ENCODE measurements at regions not wholly inside any gene's neighbourhood (a gene's known extent, or its start where the extent isn't known, plus 50 kb on each side); places are given as distances from the start of the nearest gene placed in this dataset.
"Not testable (repeated sequence)": the region's sequence is repeated elsewhere in the genome, so short reads cannot be mapped to it uniquely, and the experiment has no call there.

DNA sequence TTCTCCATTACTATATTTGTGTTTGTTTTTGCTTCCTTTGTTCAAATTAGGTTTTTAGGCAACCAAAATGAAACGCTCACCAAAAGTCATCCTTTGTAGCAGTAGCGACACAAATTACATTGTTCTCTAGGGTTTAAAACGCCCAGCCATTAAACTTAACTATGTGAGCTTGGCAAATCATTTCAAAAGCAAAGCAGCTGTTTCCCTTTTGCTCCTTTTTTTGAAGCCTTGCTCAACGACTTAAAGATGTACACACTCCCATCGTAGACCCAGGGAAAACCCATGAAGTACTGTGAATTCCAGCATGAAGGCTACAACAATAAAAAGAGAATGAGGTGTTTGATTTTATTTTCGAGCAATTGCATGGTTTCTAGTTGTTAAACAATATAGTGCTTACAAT, 106.7 kb downstream of the RAP2A start:
- Histone ChIP-seq H3K4me3 (no peak overlapping the region), H3K9me3 (no peaks in the 10 kb centered on the region), H3K36me3 (no peaks in the 10 kb centered on the region), H3K27me3 (no peaks in the 10 kb centered on the region), H3K4me1 (no peaks in the 10 kb centered on the region), H3K27ac (no peak overlapping the region)
- TF ChIP-seq, protein P1, sequence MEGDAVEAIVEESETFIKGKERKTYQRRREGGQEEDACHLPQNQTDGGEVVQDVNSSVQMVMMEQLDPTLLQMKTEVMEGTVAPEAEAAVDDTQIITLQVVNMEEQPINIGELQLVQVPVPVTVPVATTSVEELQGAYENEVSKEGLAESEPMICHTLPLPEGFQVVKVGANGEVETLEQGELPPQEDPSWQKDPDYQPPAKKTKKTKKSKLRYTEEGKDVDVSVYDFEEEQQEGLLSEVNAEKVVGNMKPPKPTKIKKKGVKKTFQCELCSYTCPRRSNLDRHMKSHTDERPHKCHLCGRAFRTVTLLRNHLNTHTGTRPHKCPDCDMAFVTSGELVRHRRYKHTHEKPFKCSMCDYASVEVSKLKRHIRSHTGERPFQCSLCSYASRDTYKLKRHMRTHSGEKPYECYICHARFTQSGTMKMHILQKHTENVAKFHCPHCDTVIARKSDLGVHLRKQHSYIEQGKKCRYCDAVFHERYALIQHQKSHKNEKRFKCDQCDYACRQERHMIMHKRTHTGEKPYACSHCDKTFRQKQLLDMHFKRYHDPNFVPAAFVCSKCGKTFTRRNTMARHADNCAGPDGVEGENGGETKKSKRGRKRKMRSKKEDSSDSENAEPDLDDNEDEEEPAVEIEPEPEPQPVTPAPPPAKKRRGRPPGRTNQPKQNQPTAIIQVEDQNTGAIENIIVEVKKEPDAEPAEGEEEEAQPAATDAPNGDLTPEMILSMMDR (IDR thresholded peaks at IDR 0.05): no peak
- no peak for DNase-seq
- intact Hi-C loops (cut with DNase I; ENCODE audit: low total_unique reads): no loop called here

DNA sequence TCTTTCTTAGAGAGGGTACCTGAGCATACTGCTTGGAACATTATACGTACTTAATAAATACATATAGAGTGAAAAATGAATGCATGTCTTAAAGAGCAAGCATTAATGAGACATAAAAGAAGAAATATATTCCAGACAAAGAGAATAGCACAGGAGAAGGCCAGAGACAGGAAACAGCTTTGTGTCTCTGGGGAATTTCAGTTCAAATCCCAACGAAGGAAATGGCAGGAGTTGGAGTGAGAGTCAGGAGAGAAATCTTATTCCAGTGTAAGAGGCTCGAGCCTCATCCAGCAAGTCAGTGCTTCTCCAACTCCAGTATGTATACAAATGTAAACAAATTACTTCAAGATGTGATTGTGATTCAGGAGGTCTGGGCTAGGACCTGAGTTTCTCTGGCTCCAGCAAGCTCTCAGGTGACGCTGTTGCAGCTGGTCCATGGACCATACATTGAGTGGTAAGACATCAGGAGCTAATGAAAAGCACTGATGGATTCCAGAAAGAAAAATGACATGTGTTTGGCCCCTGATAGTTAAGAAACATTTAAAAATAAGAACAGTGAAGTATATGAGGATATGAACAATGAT, 108.2 kb downstream of the RAP2A start:
- TF ChIP-seq, protein P1 (IDR thresholded peaks at IDR 0.05): no peak

DNA sequence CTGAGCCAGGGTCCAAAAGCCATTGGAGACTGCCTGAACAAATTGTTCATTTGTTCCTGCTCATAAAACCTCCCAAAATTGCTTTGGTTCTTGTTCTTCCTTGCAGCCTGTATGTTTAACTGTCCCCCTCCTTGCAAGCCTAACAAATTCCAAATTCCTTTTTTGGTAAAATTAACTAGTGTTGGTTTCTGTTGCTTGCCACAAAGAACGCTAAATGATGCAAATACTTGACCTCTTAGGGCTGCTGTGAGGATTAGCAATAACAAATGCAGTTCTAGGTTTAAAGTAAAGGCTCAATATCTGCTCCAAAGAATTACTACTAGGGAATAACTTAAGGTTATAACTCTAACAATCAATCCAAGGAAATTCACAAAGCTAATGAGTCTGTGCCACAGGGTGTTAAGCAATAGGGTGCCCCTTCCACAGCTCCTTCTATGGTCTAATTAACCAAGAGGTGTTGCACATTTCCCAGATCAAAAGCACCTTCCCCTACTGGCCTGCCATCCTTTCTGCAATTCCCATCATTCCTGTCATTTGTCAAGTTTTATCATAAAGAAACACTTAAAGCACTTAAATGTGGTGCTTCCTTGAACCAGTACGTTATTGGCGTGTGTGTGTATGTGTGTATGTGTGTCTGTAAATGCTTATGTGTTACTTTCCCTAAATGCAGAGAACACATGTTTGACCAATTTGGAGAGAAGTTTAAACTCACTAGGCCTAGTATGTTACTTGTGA, 110.2 kb downstream of the RAP2A start:
- Histone ChIP-seq H3K4me1 (no peaks in the 10 kb centered on the region), H3K9me3 (no peaks in the 10 kb centered on the region), H3K27ac (no peak overlapping the region), H3K27me3 (no peaks in the 10 kb centered on the region), H3K4me3 (no peak overlapping the region), H3K36me3 (no peaks in the 10 kb centered on the region)
- TF ChIP-seq, protein P1 (IDR thresholded peaks at IDR 0.05): no peak
- intact Hi-C loops (cut with DNase I; ENCODE audit: low total_unique reads): no loop called here
- no peak for DNase-seq

More for the DNA sequence above, 108.2 kb downstream of the RAP2A start:
- Histone ChIP-seq H3K4me3 (no peak overlapping the region), H3K36me3 (no peaks in the 10 kb centered on the region), H3K4me1 (no peaks in the 10 kb centered on the region), H3K27me3 (no peaks in the 10 kb centered on the region), H3K9me3 (no peaks in the 10 kb centered on the region), H3K27ac (no peak overlapping the region)
- intact Hi-C loops (cut with DNase I; ENCODE audit: low total_unique reads): no loop called here
- no peak for DNase-seq

DNA sequence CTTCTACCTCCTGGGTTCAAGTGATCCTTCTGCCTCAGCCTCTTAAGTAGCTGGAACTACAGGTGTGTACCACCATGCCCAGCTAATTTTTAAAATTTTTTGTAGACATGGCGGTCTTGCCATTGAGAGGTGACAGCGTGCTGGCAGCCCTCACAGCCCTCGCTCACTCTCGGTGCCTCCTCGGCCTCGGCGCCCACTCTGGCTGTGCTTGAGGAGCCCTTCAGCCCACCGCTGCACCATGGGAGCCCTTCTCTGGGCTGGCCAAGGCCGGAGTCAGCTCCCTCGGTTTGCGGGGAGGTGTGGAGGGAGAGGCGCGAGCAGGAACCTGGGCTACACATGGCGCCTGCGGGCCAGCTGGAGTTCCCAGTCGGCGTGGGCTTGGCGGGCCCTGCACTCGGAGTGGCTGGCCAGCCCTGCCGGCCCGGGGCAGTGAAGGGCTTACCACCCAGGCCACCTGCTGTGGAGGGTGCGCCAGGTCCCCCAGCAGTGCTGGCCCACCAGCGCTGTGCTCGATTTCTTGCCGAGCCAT, 111.1 kb downstream of the RAP2A start:
- H3K4me3 ChIP-seq; intact Hi-C loops (cut with DNase I; ENCODE audit: low total_unique reads); H3K27ac ChIP-seq; H3K27me3 ChIP-seq; DNase-seq; H3K36me3 ChIP-seq; H3K4me1 ChIP-seq; H3K9me3 ChIP-seq: not testable (repeated sequence)

DNA sequence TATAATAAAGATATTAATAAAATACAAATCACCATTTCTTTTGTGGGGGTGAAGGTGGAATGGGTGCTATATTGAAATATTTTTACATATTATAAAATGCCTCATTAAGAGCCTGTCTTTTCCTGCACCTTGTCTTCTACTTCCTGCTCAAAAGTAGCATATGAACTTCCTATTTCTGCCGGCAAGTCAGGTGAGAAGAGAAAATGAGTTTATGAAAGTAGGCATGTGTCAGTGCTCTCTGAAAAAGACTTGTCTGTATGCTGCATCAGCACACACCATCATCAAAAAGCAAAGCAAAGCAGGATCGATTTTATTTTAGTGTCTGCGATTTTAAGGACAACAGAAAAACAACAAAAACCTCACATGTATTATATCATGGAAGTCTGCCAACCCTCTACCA, 114.2 kb downstream of the RAP2A start:
- Histone ChIP-seq H3K27me3 (no peaks in the 10 kb centered on the region), H3K4me3 (no peak overlapping the region), H3K9me3 (no peaks in the 10 kb centered on the region), H3K36me3 (no peaks in the 10 kb centered on the region), H3K27ac (no peak overlapping the region), H3K4me1 (no peaks in the 10 kb centered on the region)
- TF ChIP-seq, protein P1 (IDR thresholded peaks at IDR 0.05): no peak
- intact Hi-C loops (cut with DNase I; ENCODE audit: low total_unique reads): no loop called here
- no peak for DNase-seq

DNA sequence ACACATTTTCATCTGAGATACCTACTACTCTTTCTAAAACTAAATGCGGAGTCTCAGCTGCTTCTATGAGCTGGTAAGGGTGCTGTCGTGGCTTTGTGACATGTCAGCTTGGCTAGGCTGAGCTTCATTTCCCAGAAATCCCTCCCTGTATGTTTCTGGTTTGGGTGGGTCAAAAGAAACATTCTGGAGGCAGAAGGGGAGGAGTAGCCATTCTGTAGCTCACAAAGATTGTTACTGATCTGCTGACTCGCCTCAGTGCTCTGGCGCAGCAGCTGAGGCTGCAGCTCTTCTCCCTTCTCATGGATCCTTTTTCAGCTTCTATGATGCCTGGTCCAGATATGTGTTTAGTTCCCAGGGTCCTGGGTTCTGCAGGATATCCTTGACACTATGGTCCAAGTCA, 114.7 kb downstream of the RAP2A start:
- no peak overlapping the region for H3K27ac ChIP-seq
- intact Hi-C loops (cut with DNase I; ENCODE audit: low total_unique reads): no loop called here

More for the DNA sequence above, 114.7 kb downstream of the RAP2A start:
- H3K4me3 ChIP-seq: no peak overlapping the region
- H3K4me1 ChIP-seq: no peaks in the 10 kb centered on the region
- no peaks in the 10 kb centered on the region for H3K9me3 ChIP-seq
- TF ChIP-seq, protein P1 (IDR thresholded peaks at IDR 0.05): no peak
- no peaks in the 10 kb centered on the region for H3K27me3 ChIP-seq
- no peaks in the 10 kb centered on the region for H3K36me3 ChIP-seq
- no peak for DNase-seq
